GM12878 (cell line): ENCODE measurements at regions not wholly inside any gene's neighbourhood (a gene's known extent, or its start where the extent isn't known, plus 50 kb on each side); places are given as distances from the start of the nearest gene placed in this dataset.

ENCODE experiments used
- ASH2L ChIP-seq: fragments of 300-600, 200-600 bp; sonication (generic); IDR thresholded peaks from 2 replicates; pipeline ENCODE4 v1.6.1; 2017; ENCODE audit warnings: low read depth, mild to moderate bottlenecking, borderline replicate concordance
- CBX3 ChIP-seq: fragments of 200-600 bp; sonication (generic); IDR thresholded peaks from 2 replicates; pipeline ENCODE4 v1.6.1; 2016; ENCODE audit warnings: low read depth, borderline replicate concordance
- EED ChIP-seq: sonication (generic); IDR thresholded peaks from 2 replicates; pipeline ENCODE4 v1.6.1; 2016; ENCODE audit warnings: antibody characterized with exemption, low read depth
- EGR1 ChIP-seq, 2 experiments: IDR thresholded peaks; 1 replicate in 1 of 2; 2 replicates in 1 of 2; pipeline ENCODE4 v1.6.1; 2011 to 2012; ENCODE audit warnings: low read depth in 2 of 2, low read length in 2 of 2, borderline replicate concordance in 1 of 2, mild to moderate bottlenecking in 1 of 2, moderate library complexity in 1 of 2
- FOS ChIP-seq: IDR thresholded peaks from 3 replicates; pipeline ENCODE4 v1.6.1; 2011; ENCODE audit warnings: borderline replicate concordance; ENCODE audit not compliant: insufficient read length; ENCODE audit errors: extremely low read depth
- IRF3 ChIP-seq: fragments of 450-650 bp; IDR thresholded peaks from 2 replicates; pipeline ENCODE4 v1.6.1; 2014; ENCODE audit warnings: mild to moderate bottlenecking
- KDM1A ChIP-seq: fragments of 200-600 bp; sonication (generic); IDR thresholded peaks from 2 replicates; pipeline ENCODE4 v1.6.1; 2016; ENCODE audit warnings: borderline replicate concordance
- NBN ChIP-seq: fragments of 450-650 bp; IDR thresholded peaks from 2 replicates; pipeline ENCODE4 v1.6.1; 2016
- NFYB ChIP-seq: IDR thresholded peaks from 2 replicates; pipeline ENCODE4 v1.6.1; 2011; ENCODE audit warnings: low read depth, mild to moderate bottlenecking, low read length, improper control_type of control experiment, moderate library complexity; ENCODE audit not compliant: insufficient read depth
- NRF1 ChIP-seq: conservative IDR thresholded peaks from 2 replicates; pipeline ENCODE4 v1.6.1; 2011; ENCODE audit warnings: mild to moderate bottlenecking, low read depth, low read length, improper control_type of control experiment
- PAX5 ChIP-seq: IDR thresholded peaks from 2 replicates; pipeline ENCODE4 v1.6.1; 2011; ENCODE audit warnings: low read depth, low read length, borderline replicate concordance
- POLR2AphosphoS5 ChIP-seq: IDR thresholded peaks from 2 replicates; pipeline ENCODE4 v1.6.1; 2011; ENCODE audit warnings: mild to moderate bottlenecking, low read length, inconsistent platforms
- SMAD1 ChIP-seq: fragments of 450-650 bp; IDR thresholded peaks from 2 replicates; pipeline ENCODE4 v1.6.1; 2018; ENCODE audit warnings: mild to moderate bottlenecking, low read depth; ENCODE audit not compliant: partially characterized antibody
- STAT3 ChIP-seq: IDR thresholded peaks from 2 replicates; pipeline ENCODE4 v1.6.1; 2011; ENCODE audit warnings: low read depth, low read length, improper control_type of control experiment
- TAF1 ChIP-seq: IDR thresholded peaks from 2 replicates; pipeline ENCODE4 v1.6.1; 2011; ENCODE audit warnings: mild to moderate bottlenecking, low read depth, low read length, borderline replicate concordance
- USF2 ChIP-seq: IDR thresholded peaks from 2 replicates; pipeline ENCODE4 v1.6.1; 2011; ENCODE audit warnings: low read depth, low read length, improper control_type of control experiment, borderline replicate concordance
- TF ChIP-seq, protein P1 (sequence below), 3 experiments: IDR thresholded peaks in 2 of 3; conservative IDR thresholded peaks in 1 of 3; 2 replicates each; pipeline ENCODE4 v1.5.1; 2011; ENCODE audit warnings: low read depth in 3 of 3, low read length in 3 of 3, mild to moderate bottlenecking in 3 of 3, control low read depth in 2 of 3, moderate library complexity in 2 of 3, inconsistent platforms in 1 of 3, mixed read lengths in 1 of 3; ENCODE audit not compliant: control insufficient read depth in 2 of 3, insufficient read depth in 1 of 3; ENCODE audit errors: extremely low read depth in 1 of 3
- TF ChIP-seq, protein P2 (sequence below): fragments of 450-650 bp; IDR thresholded peaks from 2 replicates; pipeline ENCODE4 v1.6.1; 2017; ENCODE audit warnings: low read depth, mild to moderate bottlenecking, moderate library complexity
- TF ChIP-seq, protein P3 (sequence below): IDR thresholded peaks from 2 replicates; pipeline ENCODE4 v1.6.1; 2012; ENCODE audit warnings: low read length, inconsistent platforms

DNA sequence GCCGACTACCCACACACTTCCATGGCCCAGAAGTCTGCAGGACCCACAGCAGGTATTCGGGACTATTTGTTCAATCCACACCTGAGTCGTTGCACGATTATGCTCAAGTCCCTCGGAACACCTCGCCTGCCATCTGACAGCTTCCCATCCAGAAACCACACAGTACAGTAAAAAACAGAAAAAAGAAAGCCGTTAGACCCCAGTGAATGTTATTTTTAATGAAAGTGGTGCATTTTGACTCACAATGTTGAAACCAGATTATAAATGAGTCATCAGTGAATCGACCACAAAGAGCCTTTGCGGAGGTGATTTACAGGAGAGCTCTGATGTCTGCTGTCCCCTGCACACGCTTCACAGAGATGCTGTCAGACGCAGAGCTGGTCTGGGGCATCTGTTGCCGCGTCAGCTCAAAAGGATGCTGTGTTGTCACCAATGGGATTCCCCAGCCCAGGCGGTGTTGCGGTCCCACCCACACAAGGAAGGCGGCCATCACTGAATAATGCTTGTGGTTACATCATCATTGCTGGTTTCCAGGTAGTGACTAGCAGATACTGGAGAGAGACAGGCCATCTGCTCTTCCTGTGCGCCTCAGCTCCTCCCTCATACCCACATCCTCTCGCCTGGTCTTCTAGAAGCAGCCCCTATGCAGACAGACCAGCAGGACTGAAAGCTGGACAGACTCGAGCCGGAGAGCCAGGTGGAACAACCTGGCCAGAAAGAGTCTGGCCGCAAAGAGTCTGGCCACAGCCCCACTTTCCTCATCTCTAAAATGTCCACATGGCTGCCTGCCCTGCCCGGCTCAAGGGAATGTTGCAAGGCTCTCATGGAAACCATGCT is 116.8 kb downstream of the TOMM20 start (continued):
- peak; percentile 21; the same call in 1 of the 2 replicates for TF ChIP-seq USF2
- no peak for TF ChIP-seq ASH2L
- peak; percentile 86 for TF ChIP-seq STAT3
- TF ChIP-seq TAF1: peak; percentile 86
- TF ChIP-seq NFYB: peak; percentile 76; the same call in 1 of the 2 replicates
- no peak for TF ChIP-seq IRF3
- TF ChIP-seq NRF1: no peak
- peak; percentile 98 for TF ChIP-seq PAX5
- TF ChIP-seq, protein P1, sequence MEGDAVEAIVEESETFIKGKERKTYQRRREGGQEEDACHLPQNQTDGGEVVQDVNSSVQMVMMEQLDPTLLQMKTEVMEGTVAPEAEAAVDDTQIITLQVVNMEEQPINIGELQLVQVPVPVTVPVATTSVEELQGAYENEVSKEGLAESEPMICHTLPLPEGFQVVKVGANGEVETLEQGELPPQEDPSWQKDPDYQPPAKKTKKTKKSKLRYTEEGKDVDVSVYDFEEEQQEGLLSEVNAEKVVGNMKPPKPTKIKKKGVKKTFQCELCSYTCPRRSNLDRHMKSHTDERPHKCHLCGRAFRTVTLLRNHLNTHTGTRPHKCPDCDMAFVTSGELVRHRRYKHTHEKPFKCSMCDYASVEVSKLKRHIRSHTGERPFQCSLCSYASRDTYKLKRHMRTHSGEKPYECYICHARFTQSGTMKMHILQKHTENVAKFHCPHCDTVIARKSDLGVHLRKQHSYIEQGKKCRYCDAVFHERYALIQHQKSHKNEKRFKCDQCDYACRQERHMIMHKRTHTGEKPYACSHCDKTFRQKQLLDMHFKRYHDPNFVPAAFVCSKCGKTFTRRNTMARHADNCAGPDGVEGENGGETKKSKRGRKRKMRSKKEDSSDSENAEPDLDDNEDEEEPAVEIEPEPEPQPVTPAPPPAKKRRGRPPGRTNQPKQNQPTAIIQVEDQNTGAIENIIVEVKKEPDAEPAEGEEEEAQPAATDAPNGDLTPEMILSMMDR (IDR thresholded peaks at IDR 0.05 in 2 of 3, conservative IDR thresholded peaks at IDR 0.05 in 1 of 3; ENCODE audit: control insufficient read depth in 2 of 3, extremely low read depth in 1 of 3, insufficient read depth in 1 of 3, low read depth in 3 of 3, low read length in 3 of 3): no peak
- TF ChIP-seq, protein P2, sequence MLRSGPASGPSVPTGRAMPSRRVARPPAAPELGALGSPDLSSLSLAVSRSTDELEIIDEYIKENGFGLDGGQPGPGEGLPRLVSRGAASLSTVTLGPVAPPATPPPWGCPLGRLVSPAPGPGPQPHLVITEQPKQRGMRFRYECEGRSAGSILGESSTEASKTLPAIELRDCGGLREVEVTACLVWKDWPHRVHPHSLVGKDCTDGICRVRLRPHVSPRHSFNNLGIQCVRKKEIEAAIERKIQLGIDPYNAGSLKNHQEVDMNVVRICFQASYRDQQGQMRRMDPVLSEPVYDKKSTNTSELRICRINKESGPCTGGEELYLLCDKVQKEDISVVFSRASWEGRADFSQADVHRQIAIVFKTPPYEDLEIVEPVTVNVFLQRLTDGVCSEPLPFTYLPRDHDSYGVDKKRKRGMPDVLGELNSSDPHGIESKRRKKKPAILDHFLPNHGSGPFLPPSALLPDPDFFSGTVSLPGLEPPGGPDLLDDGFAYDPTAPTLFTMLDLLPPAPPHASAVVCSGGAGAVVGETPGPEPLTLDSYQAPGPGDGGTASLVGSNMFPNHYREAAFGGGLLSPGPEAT: peak; percentile 99
- TF ChIP-seq EGR1 (IDR thresholded peaks at IDR 0.05; ENCODE audit: borderline replicate concordance in 1 of 2, low read depth in 2 of 2, low read length in 2 of 2): peak; percentile 7 to 97
- no peak for TF ChIP-seq KDM1A
- peak; percentile 94 for TF ChIP-seq SMAD1
- TF ChIP-seq POLR2AphosphoS5: peak; percentile 85
- peak; percentile 98 for TF ChIP-seq EED
- TF ChIP-seq NBN: peak; percentile 97
- TF ChIP-seq FOS: no peak
- TF ChIP-seq CBX3: no peak
- TF ChIP-seq, protein P3, sequence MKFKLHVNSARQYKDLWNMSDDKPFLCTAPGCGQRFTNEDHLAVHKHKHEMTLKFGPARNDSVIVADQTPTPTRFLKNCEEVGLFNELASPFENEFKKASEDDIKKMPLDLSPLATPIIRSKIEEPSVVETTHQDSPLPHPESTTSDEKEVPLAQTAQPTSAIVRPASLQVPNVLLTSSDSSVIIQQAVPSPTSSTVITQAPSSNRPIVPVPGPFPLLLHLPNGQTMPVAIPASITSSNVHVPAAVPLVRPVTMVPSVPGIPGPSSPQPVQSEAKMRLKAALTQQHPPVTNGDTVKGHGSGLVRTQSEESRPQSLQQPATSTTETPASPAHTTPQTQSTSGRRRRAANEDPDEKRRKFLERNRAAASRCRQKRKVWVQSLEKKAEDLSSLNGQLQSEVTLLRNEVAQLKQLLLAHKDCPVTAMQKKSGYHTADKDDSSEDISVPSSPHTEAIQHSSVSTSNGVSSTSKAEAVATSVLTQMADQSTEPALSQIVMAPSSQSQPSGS: no peak
